Left lung (tissue), 4 donors: ENCODE measurements at regions not wholly inside any gene's neighbourhood (a gene's known extent, or its start where the extent isn't known, plus 50 kb on each side); places are given as distances from the start of the nearest gene placed in this dataset.

Source experiments
- ATAC-seq: fragments of 200-7000 bp; cut with Tn5 transposase; one replicate; pipeline ENCODE4 v1.9.1; 2020; ENCODE audit warnings: moderate library complexity
- DNase-seq, 4 donors: peaks; one replicate each; pipeline ENCODE4 v3.0.0-alpha.2; 2013 to 2020
- H3K27ac ChIP-seq, 2 donors: fragments of 200-600 bp; sonication (generic) in 1 of 2; one replicate each; pipeline versions ENCODE4 v1.5.0 to v1.8.0; 2020 to 2021
- H3K27me3 ChIP-seq, 2 donors: fragments of 200-600 bp; sonication (generic) in 1 of 2; one replicate each; pipeline versions ENCODE4 v1.5.0 to v1.8.0; 2020 to 2021
- H3K36me3 ChIP-seq, 2 donors: fragments of 200-600 bp; sonication (generic) in 1 of 2; one replicate each; pipeline versions ENCODE4 v1.5.0 to v1.8.0; 2020 to 2021
- H3K4me1 ChIP-seq, 2 donors: fragments of 200-600 bp; one replicate each; pipeline ENCODE4 v1.8.0; 2021
- H3K4me3 ChIP-seq, 2 donors: fragments of 200-600 bp; sonication (generic) in 1 of 2; one replicate each; pipeline versions ENCODE4 v1.5.0 to v1.8.0; 2020 to 2021; ENCODE audit warnings: mild to moderate bottlenecking in 1 of 2
- H3K9me3 ChIP-seq, 2 donors: fragments of 200-600 bp; sonication (generic) in 1 of 2; one replicate each; pipeline versions ENCODE4 v1.5.0 to v1.8.0; 2020 to 2021
- intact Hi-C, 2 donors: fragments of 100-400 bp; cut with DNase I; formaldehyde crosslinking; loops; one replicate each; pipeline versions ENCODE4 v1.11.2 to v1.14.2; 2022
- TF ChIP-seq, protein P1 (sequence below), 2 donors: fragments of 200-600 bp; sonication (generic) in 1 of 2; IDR thresholded peaks; one replicate each; pipeline versions ENCODE4 v1.5.0 to v1.8.0; 2021; ENCODE audit warnings: antibody characterized with exemption in 2 of 2
- donor health status: DM: no; HTN: yes; CAD: no.
- donor health status: DM: no; HTN: no; CAD: no.

DNA sequence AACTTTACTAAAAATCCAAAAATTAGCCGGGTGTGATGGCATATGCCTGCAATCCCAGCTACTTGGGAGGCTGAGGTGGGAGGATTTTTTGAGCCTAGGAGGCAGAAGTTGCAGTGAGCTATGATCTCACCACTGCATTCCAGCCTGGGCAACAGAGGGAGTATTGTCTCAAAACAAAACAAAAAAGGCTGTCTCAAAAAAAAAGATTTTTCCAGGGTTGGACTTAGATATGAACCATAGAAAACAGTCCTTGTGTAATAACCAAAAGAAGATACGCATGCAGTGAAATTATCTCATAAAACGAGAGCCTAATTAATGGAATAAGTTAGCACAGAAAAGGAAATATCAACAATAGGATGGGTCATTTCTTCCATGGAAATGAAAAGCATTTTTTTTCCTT lies 320.4 kb upstream of the RASGRP1 start:
- Histone ChIP-seq H3K9me3 (no peaks in the 10 kb centered on the region), H3K27me3 (no peaks in the 10 kb centered on the region), H3K4me3 (no peak overlapping the region), H3K27ac (peak overlapping the region; percentile 53 to 76), H3K36me3 (no peaks in the 10 kb centered on the region), H3K4me1 (peaks cover 12 to 19% of the 10 kb centered on the region in 2 donors)
- ATAC-seq (peak; percentile 2), DNase-seq (no peak)
- intact Hi-C loops: no loop called here
- TF ChIP-seq, protein P1, sequence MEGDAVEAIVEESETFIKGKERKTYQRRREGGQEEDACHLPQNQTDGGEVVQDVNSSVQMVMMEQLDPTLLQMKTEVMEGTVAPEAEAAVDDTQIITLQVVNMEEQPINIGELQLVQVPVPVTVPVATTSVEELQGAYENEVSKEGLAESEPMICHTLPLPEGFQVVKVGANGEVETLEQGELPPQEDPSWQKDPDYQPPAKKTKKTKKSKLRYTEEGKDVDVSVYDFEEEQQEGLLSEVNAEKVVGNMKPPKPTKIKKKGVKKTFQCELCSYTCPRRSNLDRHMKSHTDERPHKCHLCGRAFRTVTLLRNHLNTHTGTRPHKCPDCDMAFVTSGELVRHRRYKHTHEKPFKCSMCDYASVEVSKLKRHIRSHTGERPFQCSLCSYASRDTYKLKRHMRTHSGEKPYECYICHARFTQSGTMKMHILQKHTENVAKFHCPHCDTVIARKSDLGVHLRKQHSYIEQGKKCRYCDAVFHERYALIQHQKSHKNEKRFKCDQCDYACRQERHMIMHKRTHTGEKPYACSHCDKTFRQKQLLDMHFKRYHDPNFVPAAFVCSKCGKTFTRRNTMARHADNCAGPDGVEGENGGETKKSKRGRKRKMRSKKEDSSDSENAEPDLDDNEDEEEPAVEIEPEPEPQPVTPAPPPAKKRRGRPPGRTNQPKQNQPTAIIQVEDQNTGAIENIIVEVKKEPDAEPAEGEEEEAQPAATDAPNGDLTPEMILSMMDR (IDR thresholded peaks at IDR 0.05): no peak

DNA sequence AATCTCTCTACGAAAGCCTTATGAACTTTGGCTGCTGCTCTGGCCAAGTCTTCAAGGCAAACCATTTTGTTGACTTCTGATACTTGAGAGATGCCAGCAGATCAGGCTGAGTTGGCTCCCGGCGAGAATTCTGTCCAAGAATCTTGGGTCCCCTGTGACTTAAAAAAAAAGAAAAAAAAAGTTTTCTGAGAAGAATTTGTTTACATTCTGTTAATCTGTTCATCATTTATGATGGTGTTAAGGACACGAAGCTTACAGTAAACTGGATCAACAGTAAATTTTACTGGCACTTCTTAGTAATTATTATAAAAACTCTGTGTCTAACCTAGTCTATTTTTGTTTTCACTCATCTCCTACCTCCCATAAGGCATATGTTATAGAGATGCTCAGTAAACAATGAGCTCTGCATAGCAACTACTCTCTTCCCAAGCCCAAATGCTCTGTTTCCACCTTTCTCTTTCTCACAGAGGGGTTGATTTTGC lies 320.9 kb upstream of the RASGRP1 start:
- Histone ChIP-seq H3K27ac (peak overlapping the region; percentile 53 to 76), H3K9me3 (no peaks in the 10 kb centered on the region), H3K36me3 (no peaks in the 10 kb centered on the region), H3K4me3 (no peak overlapping the region), H3K4me1 (peaks cover 12 to 14% of the 10 kb centered on the region in 2 donors), H3K27me3 (no peaks in the 10 kb centered on the region)
- TF ChIP-seq, protein P1 (IDR thresholded peaks at IDR 0.05): no peak
- DNase-seq (peak in 2 of 4 donors; percentile 84 to 89), ATAC-seq (peak; percentile 47)
- intact Hi-C loops: no loop called here

DNA sequence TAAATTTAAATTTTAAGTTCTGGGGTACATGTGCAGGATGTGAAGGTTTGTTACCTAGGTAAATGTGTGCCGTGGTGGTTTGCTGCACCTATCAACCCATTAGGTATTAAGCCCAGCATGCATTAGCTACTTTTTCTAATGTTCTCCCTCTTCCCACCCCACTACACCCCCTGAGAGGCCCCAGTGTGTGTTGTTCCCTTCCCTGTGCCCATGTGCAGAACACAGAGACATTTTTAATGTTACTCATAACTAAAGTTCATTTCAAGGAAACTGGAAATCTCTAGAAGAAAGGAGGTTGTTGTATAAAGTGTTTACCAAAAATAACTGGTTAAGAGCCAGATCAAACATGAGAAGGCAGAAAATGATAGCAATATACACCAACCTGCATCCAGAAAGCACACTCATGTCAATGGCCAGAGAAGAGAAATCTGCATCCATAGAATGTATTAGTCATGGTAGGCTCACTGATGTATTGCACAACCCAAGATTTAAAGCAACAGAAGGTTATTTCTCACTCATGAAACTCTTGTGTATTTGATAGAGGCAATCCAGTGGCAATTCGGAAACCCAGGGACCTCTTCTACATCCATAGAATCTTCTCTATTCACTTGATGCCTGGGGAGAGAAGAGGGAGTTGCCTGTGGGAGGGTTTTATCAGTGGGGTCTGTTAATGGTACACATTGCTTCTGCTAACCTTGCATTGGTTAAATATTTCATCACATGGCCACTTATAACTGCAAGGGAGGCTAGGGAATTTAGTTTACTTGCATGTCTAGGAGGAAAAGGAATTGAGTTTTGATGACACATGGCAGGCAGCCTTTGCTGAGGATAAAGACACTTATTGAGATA lies 321.9 kb upstream of the RASGRP1 start:
- H3K4me1 ChIP-seq: peaks cover 12 to 13% of the 10 kb centered on the region in 2 donors
- TF ChIP-seq, protein P1 (IDR thresholded peaks at IDR 0.05): no peak
- no peaks in the 10 kb centered on the region for H3K36me3 ChIP-seq
- H3K4me3 ChIP-seq: no peak overlapping the region
- H3K27ac ChIP-seq: peak overlapping the region; percentile 53 to 76
- H3K27me3 ChIP-seq: no peaks in the 10 kb centered on the region
- no peaks in the 10 kb centered on the region for H3K9me3 ChIP-seq
- ATAC-seq (peak; percentile 76), DNase-seq (peak in 1 of 4 donors; percentile 44)
- intact Hi-C loops: no loop called here

DNA sequence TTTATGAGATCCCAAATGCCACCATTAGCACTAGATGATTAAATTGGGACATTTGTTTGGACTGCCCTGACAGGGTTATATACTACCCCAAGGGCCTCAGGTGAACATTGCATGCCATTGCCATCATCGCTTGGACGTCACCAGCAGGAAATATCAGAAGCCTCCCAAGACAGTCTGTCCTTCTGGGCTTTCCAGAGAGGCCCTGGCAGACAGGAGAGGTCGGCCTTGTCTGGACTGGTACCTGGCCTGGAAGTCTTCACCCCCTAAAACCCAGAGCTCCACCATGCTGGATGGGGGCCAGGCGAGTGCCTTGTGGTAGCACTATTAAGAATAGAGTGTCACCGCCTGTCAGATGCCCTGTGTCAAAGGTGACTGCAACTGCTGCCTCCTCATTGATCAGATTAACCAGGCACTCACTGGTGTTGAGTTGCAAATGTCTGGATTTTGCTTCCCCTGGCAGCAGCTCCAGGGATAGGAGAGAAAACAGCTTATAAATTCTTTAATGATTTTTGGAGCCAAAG lies 324.1 kb upstream of the RASGRP1 start:
- intact Hi-C loops: no loop called here
- H3K9me3 ChIP-seq: no peaks in the 10 kb centered on the region
- no peak for ATAC-seq
- no peak for DNase-seq
- no peak overlapping the region for H3K27ac ChIP-seq
- no peaks in the 10 kb centered on the region for H3K27me3 ChIP-seq
- H3K4me3 ChIP-seq: no peak overlapping the region
- H3K4me1 ChIP-seq: peaks cover 12 to 16% of the 10 kb centered on the region in 2 donors
- H3K36me3 ChIP-seq: no peaks in the 10 kb centered on the region
- TF ChIP-seq, protein P1 (IDR thresholded peaks at IDR 0.05): no peak

DNA sequence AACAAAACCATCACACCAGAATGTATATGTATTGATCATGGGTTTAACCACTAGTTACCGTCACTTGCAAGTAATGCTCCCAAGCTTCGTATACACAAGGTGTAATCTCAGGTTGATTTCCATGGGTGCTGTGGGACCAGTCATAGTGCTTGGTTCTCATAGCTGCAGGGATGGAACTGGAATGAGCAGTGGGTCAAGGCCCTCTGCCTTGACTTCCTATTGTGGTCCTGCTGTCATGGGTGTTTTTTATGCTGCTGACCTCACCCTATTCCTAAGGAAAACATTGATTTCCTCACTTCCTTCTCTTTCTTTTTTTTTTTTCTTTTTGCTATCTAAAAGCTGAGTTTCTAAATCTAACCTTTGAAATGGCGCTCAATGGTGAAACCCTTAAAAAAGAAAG lies 325.6 kb upstream of the RASGRP1 start:
- no peaks in the 10 kb centered on the region for H3K27me3 ChIP-seq
- TF ChIP-seq, protein P1 (IDR thresholded peaks at IDR 0.05): no peak
- intact Hi-C loops: no loop called here
- no peaks in the 10 kb centered on the region for H3K9me3 ChIP-seq
- peaks cover 16 to 28% of the 10 kb centered on the region in 2 donors for H3K4me1 ChIP-seq
- no peak overlapping the region for H3K4me3 ChIP-seq
- ATAC-seq (no peak), DNase-seq (no peak)
- H3K36me3 ChIP-seq: no peaks in the 10 kb centered on the region
- no peak overlapping the region for H3K27ac ChIP-seq
